Spinal cord (tissue), 9 donors: ENCODE measurements at regions not wholly inside any gene's neighbourhood (a gene's known extent, or its start where the extent isn't known, plus 50 kb on each side); places are given as distances from the start of the nearest gene placed in this dataset.

Source experiments
- DNase-seq, 6 donors: peaks; one replicate each; pipeline versions ENCODE4 v3.0.0 to v3.0.0-alpha.2; 2013 to 2015; ENCODE audit warnings: low spot score in 6 of 6, low read depth in 4 of 6
- H3K27ac ChIP-seq: one replicate; pipeline ENCODE4 v1.5.1; 2013; ENCODE audit warnings: low read depth, low read length, control low read depth
- H3K27me3 ChIP-seq: one replicate; pipeline ENCODE4 v1.6.1; 2013; ENCODE audit warnings: low read length; ENCODE audit not compliant: control insufficient read depth, insufficient read depth
- H3K36me3 ChIP-seq: one replicate; pipeline ENCODE4 v1.6.1; 2013; ENCODE audit warnings: low read length; ENCODE audit not compliant: control insufficient read depth, insufficient read depth
- H3K4me1 ChIP-seq: one replicate; pipeline ENCODE4 v1.6.1; 2013; ENCODE audit warnings: low read length; ENCODE audit not compliant: control insufficient read depth, insufficient read depth
- H3K4me3 ChIP-seq: one replicate; pipeline ENCODE4 v1.5.1; 2013; ENCODE audit warnings: low read depth, low read length, control low read depth
- H3K9me3 ChIP-seq: one replicate; pipeline ENCODE4 v1.6.1; 2013; ENCODE audit warnings: low read length; ENCODE audit not compliant: control insufficient read depth, insufficient read depth
- WGBS: methylation state at CpG from one replicate; pipeline ENCODE4 v1.1.5; 2013; ENCODE audit warnings: missing lambda C conversion rate; ENCODE audit not compliant: insufficient coverage; 5-methylcytosine and 5-hydroxymethylcytosine counted together
- donor health status: healthy.

- no peaks in the 10 kb centered on the region for H3K4me1 ChIP-seq
- WGBS, result no CpG with 5 or more reads among the region's 1 CpG
Measured at GRCh38 chr20:6966721-6967120, 199.2 kb downstream of the BMP2 start.

GRCh38 chr20:6974838-6975237 is 207.4 kb downstream of the BMP2 start:
- WGBS, result 67% methylated on average over 1 of the region's 1 CpG

More at GRCh38 chr20:6966721-6967120, 199.2 kb downstream of the BMP2 start:
- DNase-seq, result no peak
- Histone ChIP-seq H3K4me3 (no peak overlapping the region), H3K27me3 (no peaks in the 10 kb centered on the region), H3K9me3 (no peaks in the 10 kb centered on the region), H3K27ac (no peak overlapping the region), H3K36me3 (no peaks in the 10 kb centered on the region)

GRCh38 chr20:6975311-6975710 is 207.8 kb downstream of the BMP2 start:
- WGBS, result no CpG with 5 or more reads among the region's 1 CpG
- Histone ChIP-seq H3K4me3 (no peak overlapping the region), H3K27me3 (no peaks in the 10 kb centered on the region), H3K27ac (no peak overlapping the region), H3K9me3 (no peaks in the 10 kb centered on the region), H3K4me1 (no peaks in the 10 kb centered on the region), H3K36me3 (no peaks in the 10 kb centered on the region)
- peak in 3 of 6 donors; percentile 15 to 66 (median 17) for DNase-seq

More at GRCh38 chr20:6974838-6975237, 207.4 kb downstream of the BMP2 start:
- Histone ChIP-seq H3K4me1 (no peaks in the 10 kb centered on the region), H3K27me3 (no peaks in the 10 kb centered on the region), H3K27ac (no peak overlapping the region), H3K36me3 (no peaks in the 10 kb centered on the region), H3K4me3 (no peak overlapping the region), H3K9me3 (no peaks in the 10 kb centered on the region)
- no peak for DNase-seq

GRCh38 chr20:6976106-6976900 is 208.8 kb downstream of the BMP2 start:
- Histone ChIP-seq H3K36me3 (no peaks in the 10 kb centered on the region), H3K27me3 (no peaks in the 10 kb centered on the region), H3K4me3 (no peak overlapping the region), H3K9me3 (no peaks in the 10 kb centered on the region), H3K4me1 (no peaks in the 10 kb centered on the region), H3K27ac (no peak overlapping the region)
- DNase-seq, result no peak
- no CpG with 5 or more reads among the region's 3 CpGs for WGBS

- WGBS, result no CpG with 5 or more reads among the region's 2 CpGs
- no peaks in the 10 kb centered on the region for H3K4me1 ChIP-seq
Measured at GRCh38 chr20:6979621-6980020, 212.1 kb downstream of the BMP2 start.

GRCh38 chr20:6993011-6993410 is 225.5 kb downstream of the BMP2 start:
- no peak overlapping the region for H3K4me3 ChIP-seq
- no peaks in the 10 kb centered on the region for H3K9me3 ChIP-seq
- no peaks in the 10 kb centered on the region for H3K36me3 ChIP-seq
- H3K27ac ChIP-seq, result no peak overlapping the region
- no peaks in the 10 kb centered on the region for H3K27me3 ChIP-seq
- no peak for DNase-seq
- no peaks in the 10 kb centered on the region for H3K4me1 ChIP-seq
- WGBS, result no CpG with 5 or more reads among the region's 2 CpGs

More at GRCh38 chr20:6979621-6980020, 212.1 kb downstream of the BMP2 start:
- Histone ChIP-seq H3K27me3 (no peaks in the 10 kb centered on the region), H3K4me3 (no peak overlapping the region), H3K9me3 (peaks cover 2% of the 10 kb centered on the region), H3K36me3 (no peaks in the 10 kb centered on the region), H3K27ac (no peak overlapping the region)
- no peak for DNase-seq

- Histone ChIP-seq H3K27ac (no peak overlapping the region), H3K36me3 (no peaks in the 10 kb centered on the region), H3K27me3 (no peaks in the 10 kb centered on the region), H3K9me3 (no peaks in the 10 kb centered on the region), H3K4me3 (no peak overlapping the region), H3K4me1 (no peaks in the 10 kb centered on the region)
- 73% methylated on average over 3 of the region's 7 CpGs for WGBS
- DNase-seq, result peak in 1 of 6 donors; percentile 8
Measured at GRCh38 chr20:6993511-6993910, 226.0 kb downstream of the BMP2 start.

GRCh38 chr20:6994452-6994851 is 227.0 kb downstream of the BMP2 start:
- H3K27me3 ChIP-seq, result no peaks in the 10 kb centered on the region
- H3K27ac ChIP-seq, result no peak overlapping the region
- no peaks in the 10 kb centered on the region for H3K4me1 ChIP-seq
- H3K4me3 ChIP-seq, result no peak overlapping the region
- WGBS, result no CpG with 5 or more reads among the region's 3 CpGs
- no peaks in the 10 kb centered on the region for H3K36me3 ChIP-seq
- no peak for DNase-seq
- H3K9me3 ChIP-seq, result no peaks in the 10 kb centered on the region

- no peaks in the 10 kb centered on the region for H3K27me3 ChIP-seq
- no peaks in the 10 kb centered on the region for H3K4me1 ChIP-seq
- no peak overlapping the region for H3K4me3 ChIP-seq
- DNase-seq, result no peak
- no CpG with 5 or more reads among the region's 2 CpGs for WGBS
- no peaks in the 10 kb centered on the region for H3K9me3 ChIP-seq
- H3K36me3 ChIP-seq, result no peaks in the 10 kb centered on the region
- H3K27ac ChIP-seq, result no peak overlapping the region
Measured at GRCh38 chr20:6998909-6999308, 231.4 kb downstream of the BMP2 start.

- DNase-seq, result no peak
- H3K27me3 ChIP-seq, result no peaks in the 10 kb centered on the region
- 83% methylated on average over 5 of the region's 6 CpGs for WGBS
- no peak overlapping the region for H3K27ac ChIP-seq
- H3K9me3 ChIP-seq, result no peaks in the 10 kb centered on the region
- H3K4me1 ChIP-seq, result no peaks in the 10 kb centered on the region
- H3K4me3 ChIP-seq, result no peak overlapping the region
- H3K36me3 ChIP-seq, result no peaks in the 10 kb centered on the region
Measured at GRCh38 chr20:6999381-6999780, 231.9 kb downstream of the BMP2 start.
